ENCODE measurements at regions not wholly inside any gene's neighbourhood (a gene's known extent, or its start where the extent isn't known, plus 50 kb on each side); places are given as distances from the start of the nearest gene placed in this dataset.

GRCh38 chr13:34762312-34762711 lies 179.8 kb upstream of the NBEA start:
- no peak for TF ChIP-seq CTCF (IDR thresholded peaks at IDR 0.05)
- H2AFZ ChIP-seq: no peak overlapping the region
- no peaks in the 10 kb centered on the region for H3K9me3 ChIP-seq (ENCODE audit: control insufficient read depth, low read length)
- H3K27ac ChIP-seq: no peak overlapping the region
- no peaks in the 10 kb centered on the region for H3K36me3 ChIP-seq (ENCODE audit: control insufficient read depth, insufficient read depth, low read length)
- no peaks in the 10 kb centered on the region for H3K4me1 ChIP-seq
- H3K4me2 ChIP-seq (ENCODE audit: low read length): no peak overlapping the region
- no peak overlapping the region for H3K9ac ChIP-seq
- H3K4me3 ChIP-seq (ENCODE audit: low read depth, low read length): no peak overlapping the region
- no peaks in the 10 kb centered on the region for H3K79me2 ChIP-seq
- no peaks in the 10 kb centered on the region for H3K27me3 ChIP-seq (ENCODE audit: control insufficient read depth, insufficient read depth, low read length)

DNA sequence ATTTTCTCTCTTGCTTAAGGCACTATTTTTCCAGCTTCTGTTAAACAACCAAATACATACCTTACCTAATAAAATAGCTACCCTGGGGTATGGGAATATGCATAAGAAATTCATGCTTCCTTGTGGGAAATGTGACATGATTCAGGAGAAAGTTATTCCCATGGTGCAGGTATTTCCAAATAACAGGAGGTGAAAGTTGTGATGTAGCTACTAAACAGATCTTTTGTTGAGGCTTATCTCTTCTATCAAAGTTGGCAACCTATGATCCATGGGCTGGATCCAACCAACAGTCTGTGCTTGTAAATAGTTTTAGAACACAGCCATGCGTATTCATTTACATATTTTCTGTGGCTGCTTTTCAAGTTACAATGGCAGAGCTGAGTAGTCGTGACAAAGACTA lies 177.8 kb upstream of the NBEA start:
- Histone ChIP-seq H3K27me3 (ENCODE audit: control insufficient read depth, insufficient read depth, low read length) (no peaks in the 10 kb centered on the region), H3K27ac (no peak overlapping the region), H3K4me1 (no peaks in the 10 kb centered on the region), H3K4me2 (ENCODE audit: low read length) (no peak overlapping the region), H3K9ac (no peak overlapping the region), H3K4me3 (ENCODE audit: low read depth, low read length) (no peak overlapping the region), H3K9me3 (ENCODE audit: control insufficient read depth, low read length) (no peaks in the 10 kb centered on the region), H2AFZ (no peak overlapping the region), H3K36me3 (ENCODE audit: control insufficient read depth, insufficient read depth, low read length) (no peaks in the 10 kb centered on the region), H3K79me2 (no peaks in the 10 kb centered on the region)
- TF ChIP-seq CTCF (IDR thresholded peaks at IDR 0.05): no peak

GRCh38 chr13:34765446-34766180 lies 176.5 kb upstream of the NBEA start:
- no peaks in the 10 kb centered on the region for H3K4me1 ChIP-seq
- H3K27ac ChIP-seq: no peak overlapping the region
- H3K79me2 ChIP-seq: no peaks in the 10 kb centered on the region
- no peak overlapping the region for H3K9ac ChIP-seq
- H3K9me3 ChIP-seq (ENCODE audit: control insufficient read depth, low read length): no peaks in the 10 kb centered on the region
- no peaks in the 10 kb centered on the region for H3K36me3 ChIP-seq (ENCODE audit: control insufficient read depth, insufficient read depth, low read length)
- H3K4me3 ChIP-seq (ENCODE audit: low read depth, low read length): no peak overlapping the region
- no peaks in the 10 kb centered on the region for H3K27me3 ChIP-seq (ENCODE audit: control insufficient read depth, insufficient read depth, low read length)
- H2AFZ ChIP-seq: no peak overlapping the region
- H3K4me2 ChIP-seq (ENCODE audit: low read length): no peak overlapping the region
- TF ChIP-seq CTCF (IDR thresholded peaks at IDR 0.05): no peak

DNA sequence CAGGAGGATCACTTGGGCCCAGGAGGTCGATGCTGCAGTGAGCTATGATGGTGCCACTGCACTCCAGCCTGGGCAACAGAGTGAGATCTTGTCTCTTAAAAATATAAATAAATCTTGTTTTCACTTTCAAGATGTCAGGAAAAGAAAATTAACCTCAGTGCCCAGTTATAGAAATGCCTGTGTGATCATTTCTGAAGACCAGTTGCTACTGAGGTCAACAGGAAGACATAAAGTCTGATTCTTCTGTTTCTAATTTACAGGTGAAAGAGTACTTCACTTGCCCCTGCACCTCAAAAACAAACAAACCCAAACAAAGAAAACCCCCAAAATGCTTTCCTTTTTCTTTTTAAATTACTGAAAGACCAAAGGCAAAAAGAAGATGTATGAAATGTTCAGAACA lies 174.3 kb upstream of the NBEA start:
- H3K4me3 ChIP-seq (ENCODE audit: low read depth, low read length): no peak overlapping the region
- H3K4me2 ChIP-seq (ENCODE audit: low read length): no peak overlapping the region
- TF ChIP-seq CTCF (IDR thresholded peaks at IDR 0.05): no peak
- H3K9ac ChIP-seq: no peak overlapping the region
- no peaks in the 10 kb centered on the region for H3K9me3 ChIP-seq (ENCODE audit: control insufficient read depth, low read length)
- no peaks in the 10 kb centered on the region for H3K4me1 ChIP-seq
- no peaks in the 10 kb centered on the region for H3K36me3 ChIP-seq (ENCODE audit: control insufficient read depth, insufficient read depth, low read length)
- no peaks in the 10 kb centered on the region for H3K79me2 ChIP-seq
- H3K27ac ChIP-seq: no peak overlapping the region
- no peak overlapping the region for H2AFZ ChIP-seq
- H3K27me3 ChIP-seq (ENCODE audit: control insufficient read depth, insufficient read depth, low read length): no peaks in the 10 kb centered on the region

GRCh38 chr13:34772206-34772605 lies 169.9 kb upstream of the NBEA start:
- Histone ChIP-seq H2AFZ (no peak overlapping the region), H3K36me3 (ENCODE audit: control insufficient read depth, insufficient read depth, low read length) (no peaks in the 10 kb centered on the region), H3K27ac (no peak overlapping the region), H3K4me3 (ENCODE audit: low read depth, low read length) (no peak overlapping the region), H3K9ac (no peak overlapping the region), H3K9me3 (ENCODE audit: control insufficient read depth, low read length) (no peaks in the 10 kb centered on the region), H3K4me2 (ENCODE audit: low read length) (no peak overlapping the region), H3K4me1 (no peaks in the 10 kb centered on the region), H3K79me2 (no peaks in the 10 kb centered on the region), H3K27me3 (ENCODE audit: control insufficient read depth, insufficient read depth, low read length) (no peaks in the 10 kb centered on the region)
- TF ChIP-seq CTCF (IDR thresholded peaks at IDR 0.05): no peak
